Parathyroid adenoma (tissue), 2 donors: ENCODE measurements at regions not wholly inside any gene's neighbourhood (a gene's known extent, or its start where the extent isn't known, plus 50 kb on each side); places are given as distances from the start of the nearest gene placed in this dataset.

ENCODE experiments used
- H2AFZ ChIP-seq: fragments of 300-600 bp; sonication (generic); one replicate; pipeline ENCODE4 v1.7.0; 2017; ENCODE audit warnings: antibody characterized with exemption, mild to moderate bottlenecking
- H3K27ac ChIP-seq: fragments of 300-600 bp; sonication (generic); one replicate; pipeline ENCODE4 v1.7.0; 2017
- H3K27me3 ChIP-seq: fragments of 300-600 bp; sonication (generic); one replicate; pipeline ENCODE4 v1.7.0; 2017; ENCODE audit warnings: low read length; ENCODE audit not compliant: control insufficient read depth, insufficient read depth
- H3K36me3 ChIP-seq: fragments of 300-600 bp; sonication (generic); one replicate; pipeline ENCODE4 v1.7.0; 2017; ENCODE audit warnings: low read length; ENCODE audit not compliant: control insufficient read depth, insufficient read depth
- H3K4me1 ChIP-seq: fragments of 300-600 bp; sonication (generic); one replicate; pipeline ENCODE4 v1.7.0; 2017; ENCODE audit warnings: control low read depth
- H3K4me2 ChIP-seq: fragments of 300-600 bp; sonication (generic); one replicate; pipeline ENCODE4 v1.7.0; 2017; ENCODE audit warnings: low read length
- H3K4me3 ChIP-seq: fragments of 300-600 bp; sonication (generic); one replicate; pipeline ENCODE4 v1.7.0; 2017; ENCODE audit warnings: low read depth, low read length
- H3K79me2 ChIP-seq: fragments of 300-600 bp; sonication (generic); one replicate; pipeline ENCODE4 v1.7.0; 2017; ENCODE audit warnings: control low read depth
- H3K9ac ChIP-seq: fragments of 300-600 bp; sonication (generic); one replicate; pipeline ENCODE4 v1.7.0; 2017; ENCODE audit warnings: mild to moderate bottlenecking
- H3K9me3 ChIP-seq: fragments of 300-600 bp; sonication (generic); one replicate; pipeline ENCODE4 v1.7.0; 2017; ENCODE audit warnings: low read length; ENCODE audit not compliant: control insufficient read depth
- CTCF ChIP-seq: fragments of 300-600 bp; sonication (generic); IDR thresholded peaks from one replicate; pipeline ENCODE4 v1.7.0; 2017; ENCODE audit warnings: antibody characterized with exemption, mild to moderate bottlenecking
- donor health status: primary hyperparathyroidism.

- no peak for TF ChIP-seq CTCF
- Histone ChIP-seq H2AFZ (no peak overlapping the region), H3K9ac (no peak overlapping the region), H3K4me3 (no peak overlapping the region), H3K4me2 (no peak overlapping the region), H3K27me3 (no peaks in the 10 kb centered on the region), H3K4me1 (peaks cover 4% of the 10 kb centered on the region), H3K9me3 (no peaks in the 10 kb centered on the region), H3K36me3 (no peaks in the 10 kb centered on the region), H3K79me2 (no peaks in the 10 kb centered on the region), H3K27ac (no peak overlapping the region)
These were observed 288.2 kb downstream of the PTPRU start for GRCh38 chr1:29524285-29525065.

- TF ChIP-seq CTCF: no peak
- Histone ChIP-seq H3K4me3 (no peak overlapping the region), H3K36me3 (no peaks in the 10 kb centered on the region), H3K79me2 (no peaks in the 10 kb centered on the region), H3K4me1 (peaks cover 4% of the 10 kb centered on the region), H2AFZ (no peak overlapping the region), H3K27ac (no peak overlapping the region), H3K4me2 (no peak overlapping the region), H3K9me3 (no peaks in the 10 kb centered on the region), H3K9ac (no peak overlapping the region), H3K27me3 (no peaks in the 10 kb centered on the region)
These were observed 287.3 kb downstream of the PTPRU start for GRCh38 chr1:29523576-29523975.

- Histone ChIP-seq H3K27ac (no peak overlapping the region), H3K9me3 (no peaks in the 10 kb centered on the region), H3K79me2 (no peaks in the 10 kb centered on the region), H3K36me3 (no peaks in the 10 kb centered on the region), H3K4me1 (peaks cover 4% of the 10 kb centered on the region), H3K9ac (no peak overlapping the region), H3K4me3 (no peak overlapping the region), H3K4me2 (no peak overlapping the region), H2AFZ (no peak overlapping the region), H3K27me3 (no peaks in the 10 kb centered on the region)
- TF ChIP-seq CTCF: no peak
These were observed 286.8 kb downstream of the PTPRU start for GRCh38 chr1:29523136-29523535.

- Histone ChIP-seq H3K4me2 (no peak overlapping the region), H2AFZ (no peak overlapping the region), H3K4me3 (no peak overlapping the region), H3K9ac (no peak overlapping the region), H3K79me2 (no peaks in the 10 kb centered on the region), H3K9me3 (no peaks in the 10 kb centered on the region), H3K27me3 (no peaks in the 10 kb centered on the region), H3K36me3 (no peaks in the 10 kb centered on the region), H3K27ac (no peak overlapping the region), H3K4me1 (peaks cover 4% of the 10 kb centered on the region)
- no peak for TF ChIP-seq CTCF
These were observed 285.7 kb downstream of the PTPRU start for GRCh38 chr1:29521811-29522580.

- Histone ChIP-seq H3K27ac (no peak overlapping the region), H2AFZ (no peak overlapping the region), H3K79me2 (no peaks in the 10 kb centered on the region), H3K4me3 (no peak overlapping the region), H3K36me3 (no peaks in the 10 kb centered on the region), H3K9me3 (no peaks in the 10 kb centered on the region), H3K9ac (no peak overlapping the region), H3K4me1 (peaks cover 4% of the 10 kb centered on the region), H3K27me3 (no peaks in the 10 kb centered on the region), H3K4me2 (no peak overlapping the region)
- no peak for TF ChIP-seq CTCF
These were observed 285.1 kb downstream of the PTPRU start for GRCh38 chr1:29521438-29521715.
